ENCODE measurements at regions not wholly inside any gene's neighbourhood (a gene's known extent, or its start where the extent isn't known, plus 50 kb on each side); places are given as distances from the start of the nearest gene placed in this dataset.

- in situ Hi-C loops (cut with HindIII; ENCODE audit: low sequenced_read_pairs), result no loop called here
Observed at GRCh38 chr1:239538239-239538988, 152.0 kb downstream of the CHRM3 start.

- in situ Hi-C loops (cut with HindIII; ENCODE audit: low sequenced_read_pairs), result no loop called here
Observed at GRCh38 chr1:239539051-239539450, 152.7 kb downstream of the CHRM3 start.

DNA sequence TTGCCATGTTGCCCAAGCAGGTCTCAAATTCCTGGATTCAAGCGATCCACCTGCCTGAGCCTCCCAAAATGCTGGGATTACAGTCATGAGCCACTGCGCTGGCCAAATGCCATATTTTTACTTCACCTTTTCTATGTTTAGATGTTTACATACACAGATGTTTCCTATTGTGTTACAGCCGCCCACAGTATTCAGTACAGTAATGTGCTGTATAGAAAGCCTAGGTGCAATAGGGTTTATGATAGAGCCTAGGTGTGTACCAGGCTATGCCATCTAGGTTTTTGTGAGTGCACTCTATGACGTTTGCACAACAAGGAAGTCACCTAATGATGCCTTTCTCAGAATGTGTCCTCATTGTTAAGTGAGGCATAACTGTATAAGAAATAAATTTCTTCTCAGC, 153.4 kb downstream of the CHRM3 start:
- in situ Hi-C loops (cut with HindIII; ENCODE audit: low sequenced_read_pairs), result no loop called here

- in situ Hi-C loops (cut with HindIII; ENCODE audit: low sequenced_read_pairs), result no loop called here
Observed at GRCh38 chr1:239543873-239544272, 157.5 kb downstream of the CHRM3 start.

DNA sequence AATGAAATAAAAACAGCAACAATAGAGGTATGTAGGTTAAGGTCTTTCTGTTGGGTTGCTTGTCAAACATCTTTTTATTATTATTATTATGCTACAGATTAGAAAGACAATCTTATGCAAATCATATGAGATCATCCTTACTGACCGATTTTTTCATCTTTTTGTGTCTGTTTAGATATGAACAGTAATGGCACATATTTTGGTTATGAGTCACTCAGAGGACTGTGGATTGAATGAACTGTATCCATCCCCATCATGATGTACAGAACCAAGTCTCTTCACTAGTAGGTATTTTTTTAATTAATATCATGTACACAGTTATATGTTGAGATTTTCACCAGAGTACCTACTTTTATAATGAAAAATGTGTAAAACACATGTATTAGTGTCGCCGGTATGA, 159.1 kb downstream of the CHRM3 start:
- in situ Hi-C loops (cut with HindIII; ENCODE audit: low sequenced_read_pairs), result no loop called here

DNA sequence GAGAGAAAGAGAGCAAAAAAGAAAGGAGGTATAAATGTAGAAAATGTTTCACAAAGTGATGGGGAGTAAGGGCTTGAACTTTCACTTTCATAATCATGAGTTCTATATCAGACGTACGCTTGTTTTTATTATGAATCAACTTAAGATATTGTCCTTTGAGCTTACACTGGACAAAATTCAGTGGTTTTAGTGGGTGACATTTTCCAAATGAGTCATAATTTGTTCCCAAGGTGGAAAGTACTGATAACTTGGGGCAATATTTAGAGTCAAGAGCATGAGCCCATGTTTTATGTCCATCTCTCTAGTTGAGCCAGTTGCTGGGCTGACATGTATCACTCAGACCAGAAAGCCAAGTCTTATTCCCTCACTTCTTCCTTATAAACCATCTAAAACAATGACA, 161.6 kb downstream of the CHRM3 start:
- in situ Hi-C loops (cut with HindIII; ENCODE audit: low sequenced_read_pairs), result no loop called here

GRCh38 chr1:239550178-239550577, 163.8 kb downstream of the CHRM3 start:
- in situ Hi-C loops (cut with HindIII; ENCODE audit: low sequenced_read_pairs), result no loop called here

DNA sequence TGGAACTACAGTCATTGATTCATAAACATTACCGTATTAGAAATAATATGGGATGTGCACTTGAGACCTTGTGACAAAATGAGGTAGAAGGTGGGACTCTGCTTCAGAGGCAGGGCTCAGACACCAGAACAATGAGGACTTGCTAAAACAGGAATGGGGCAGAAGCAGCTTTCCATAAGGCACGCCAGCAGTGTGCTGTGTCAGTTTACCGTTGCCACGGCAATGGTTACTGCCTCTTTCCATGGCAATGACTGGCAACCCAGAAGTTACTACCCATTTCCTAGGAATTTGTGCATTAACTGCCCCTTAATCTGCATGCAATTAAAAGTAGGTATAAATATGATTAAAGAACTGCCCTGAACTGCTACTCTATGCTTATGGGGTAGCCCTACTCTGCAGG, 169.0 kb downstream of the CHRM3 start:
- in situ Hi-C loops (cut with HindIII; ENCODE audit: low sequenced_read_pairs), result no loop called here

DNA sequence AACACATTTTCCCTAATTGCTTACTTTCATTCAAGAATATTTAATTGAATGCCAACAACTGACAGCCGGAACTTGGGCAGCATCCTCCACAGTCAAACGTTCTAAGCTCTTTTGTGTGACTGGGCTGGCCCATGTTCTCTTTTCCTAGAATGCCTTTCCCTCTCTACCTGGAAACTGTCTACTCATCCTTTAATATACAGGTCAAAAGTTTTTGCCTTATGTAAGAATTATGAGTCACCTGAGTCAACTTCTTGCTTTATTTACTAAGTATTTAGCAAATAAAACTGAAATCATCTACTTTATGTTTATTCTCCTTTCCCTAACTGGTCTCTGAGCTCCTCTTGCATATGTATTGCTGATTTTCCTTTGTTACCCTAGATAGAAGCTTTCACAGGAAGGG, 172.2 kb downstream of the CHRM3 start:
- in situ Hi-C loops (cut with HindIII; ENCODE audit: low sequenced_read_pairs), result no loop called here

- in situ Hi-C loops (cut with HindIII; ENCODE audit: low sequenced_read_pairs), result no loop called here
Observed at GRCh38 chr1:239558991-239559390, 172.6 kb downstream of the CHRM3 start.

GRCh38 chr1:239560921-239561320, 174.6 kb downstream of the CHRM3 start:
- in situ Hi-C loops (cut with HindIII; ENCODE audit: low sequenced_read_pairs), result no loop called here

- in situ Hi-C loops (cut with HindIII; ENCODE audit: low sequenced_read_pairs), result no loop called here
Observed at GRCh38 chr1:239562095-239562494, 175.7 kb downstream of the CHRM3 start.

GRCh38 chr1:239563681-239564080, 177.3 kb downstream of the CHRM3 start:
- in situ Hi-C loops (cut with HindIII; ENCODE audit: low sequenced_read_pairs), result no loop called here

DNA sequence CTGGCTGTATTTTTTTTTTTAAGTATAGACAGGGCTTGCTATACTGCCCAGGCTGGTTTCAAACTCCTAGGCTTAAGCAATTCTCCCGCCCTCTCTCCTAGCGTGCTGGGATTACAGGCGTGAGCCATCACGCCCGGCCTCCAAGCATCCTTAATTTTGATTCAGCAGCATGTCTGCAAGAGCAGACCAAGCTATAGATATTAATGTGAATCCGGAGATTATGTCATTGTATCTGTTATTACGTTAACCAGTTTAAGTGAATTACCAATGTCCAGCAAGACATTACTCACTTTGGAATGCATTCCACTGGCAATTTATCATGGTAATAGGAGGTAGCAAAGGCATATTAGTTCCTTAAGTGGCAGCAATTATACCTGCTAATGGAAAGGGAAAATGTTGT, 179.7 kb downstream of the CHRM3 start:
- in situ Hi-C loops (cut with HindIII; ENCODE audit: low sequenced_read_pairs), result no loop called here

DNA sequence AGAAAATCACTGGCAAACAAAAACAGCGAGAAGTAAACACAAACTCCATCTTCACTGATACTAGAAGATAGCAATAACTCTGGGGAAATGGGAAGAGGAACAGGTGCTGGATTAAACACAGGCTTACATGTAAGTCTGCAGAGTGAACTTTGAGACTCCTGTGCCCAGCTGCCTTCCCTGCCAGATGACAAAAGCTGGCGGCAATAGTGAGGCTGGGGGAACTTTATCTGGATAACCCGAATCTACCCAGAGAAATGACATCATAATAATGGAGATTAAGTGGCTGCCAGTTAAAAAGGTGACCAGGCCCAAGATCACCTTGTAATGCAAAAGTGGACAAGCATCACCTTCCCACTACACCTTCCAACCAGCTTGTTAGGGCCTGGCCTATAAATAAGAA, 184.5 kb downstream of the CHRM3 start:
- in situ Hi-C loops (cut with HindIII; ENCODE audit: low sequenced_read_pairs), result no loop called here

- in situ Hi-C loops (cut with HindIII; ENCODE audit: low sequenced_read_pairs), result no loop called here
Observed at GRCh38 chr1:239572183-239572582, 185.8 kb downstream of the CHRM3 start.

DNA sequence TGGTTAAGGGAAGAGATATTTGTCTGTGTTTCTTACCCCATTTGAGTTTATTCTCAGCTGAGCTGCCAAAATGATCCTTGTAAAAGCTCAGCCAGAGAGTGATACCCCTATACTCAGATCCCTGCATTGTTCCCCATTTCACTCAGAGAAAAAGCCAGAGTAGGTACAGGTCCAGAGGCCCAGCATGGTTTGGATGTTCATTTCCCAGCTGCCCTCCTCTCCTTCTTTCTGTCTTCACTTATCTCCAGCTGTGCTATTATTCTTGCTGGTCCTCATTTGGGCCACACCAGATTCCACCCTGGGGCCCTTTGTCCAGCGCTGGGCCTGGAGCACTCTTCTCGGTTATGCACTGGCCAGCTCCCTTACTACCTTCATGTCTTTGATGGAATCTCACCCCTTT, 187.7 kb downstream of the CHRM3 start:
- in situ Hi-C loops (cut with HindIII; ENCODE audit: low sequenced_read_pairs), result no loop called here

- in situ Hi-C loops (cut with HindIII; ENCODE audit: low sequenced_read_pairs), result no loop called here
Observed at GRCh38 chr1:239575113-239575512, 188.7 kb downstream of the CHRM3 start.

DNA sequence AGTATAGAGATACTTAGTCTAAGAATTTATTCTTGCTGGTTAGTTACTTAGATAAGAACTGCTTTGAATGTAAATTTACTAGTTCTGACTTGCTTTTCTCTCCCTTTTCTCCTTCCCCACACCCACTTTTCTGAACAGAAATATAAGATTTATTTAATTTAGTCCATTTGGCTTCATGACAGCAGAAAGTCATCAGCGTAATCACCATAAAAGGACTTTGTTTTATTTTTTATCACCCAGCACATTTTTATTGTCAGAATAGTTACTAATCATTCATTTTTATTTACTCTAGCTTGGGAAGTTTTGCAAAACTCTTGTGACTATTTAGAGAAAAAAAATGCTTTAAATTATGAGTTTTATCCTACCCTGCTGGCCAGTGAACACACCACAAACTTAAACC, 197.2 kb downstream of the CHRM3 start:
- in situ Hi-C loops (cut with HindIII; ENCODE audit: low sequenced_read_pairs), result no loop called here

- in situ Hi-C loops (cut with HindIII; ENCODE audit: low sequenced_read_pairs), result no loop called here
Observed at GRCh38 chr1:239586128-239586527, 199.8 kb downstream of the CHRM3 start.

- in situ Hi-C loops (cut with HindIII; ENCODE audit: low sequenced_read_pairs), result no loop called here
Observed at GRCh38 chr1:239587066-239587465, 200.7 kb downstream of the CHRM3 start.

- in situ Hi-C loops (cut with HindIII; ENCODE audit: low sequenced_read_pairs), result no loop called here
Observed at GRCh38 chr1:239587574-239588369, 201.4 kb downstream of the CHRM3 start.

Measured in endothelial cell of hepatic sinusoid (primary cell).